ENCODE measurements at regions not wholly inside any gene's neighbourhood (a gene's known extent, or its start where the extent isn't known, plus 50 kb on each side); places are given as distances from the start of the nearest gene placed in this dataset.

DNA sequence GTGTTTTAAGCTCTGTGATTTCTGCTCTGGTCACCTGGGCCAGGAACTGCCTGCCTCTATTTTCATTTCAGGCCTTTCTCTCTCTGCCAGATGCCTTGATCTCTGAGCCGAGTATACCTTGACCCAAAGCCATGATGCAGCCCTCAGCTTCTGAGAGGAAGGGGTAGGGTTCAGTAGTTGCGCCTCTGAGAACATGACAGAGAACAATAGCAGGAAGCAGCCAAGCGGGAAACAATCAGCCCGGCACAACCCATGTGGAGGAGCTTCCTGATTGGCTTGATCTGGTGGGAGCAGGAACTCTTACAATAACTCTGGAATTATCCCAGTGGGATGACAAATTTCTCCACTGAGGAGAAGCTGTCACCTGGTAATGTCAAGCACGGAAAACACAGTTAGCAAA is 127.4 kb downstream of the PALM2AKAP2 start:
- Histone ChIP-seq H3K36me3 (ENCODE audit: control insufficient read depth in 2 of 2, insufficient read depth in 2 of 2, low read length in 1 of 2) (no peaks in the 10 kb centered on the region), H3K79me2 (ENCODE audit: control insufficient read depth, insufficient read depth, low read length) (no peaks in the 10 kb centered on the region), H3K9me3 (replicated peaks; ENCODE audit: control insufficient read depth, insufficient read depth, low read length) (no peaks in the 10 kb centered on the region; the same call in 2 of the 3 replicates), H3K4me1 (ENCODE audit: control insufficient read depth, insufficient read depth, low read length) (peaks cover 37% of the 10 kb centered on the region), H3K9ac (ENCODE audit: control insufficient read depth, insufficient read depth, low read length) (peak overlapping the region; percentile 37), H3K27me3 (replicated peaks in 1 of 2; ENCODE audit: control insufficient read depth in 2 of 2, insufficient read depth in 2 of 2, low read length in 1 of 2) (no peaks in the 10 kb centered on the region), H3K27ac (ENCODE audit: control insufficient read depth, insufficient read depth) (peak overlapping the region; percentile 71), H3K4me2 (ENCODE audit: control insufficient read depth, insufficient read depth) (peak overlapping the region; percentile 94), H3K4me3 (peak overlapping the region; percentile 11; the same call in 1 of the 2 replicates), H4K20me1 (ENCODE audit: control insufficient read depth, insufficient read depth) (no peaks in the 10 kb centered on the region), H2AFZ (ENCODE audit: control insufficient read depth, low read depth, low read length) (peak overlapping the region; percentile 11)
- FAIRE-seq, result no peak
- SMC1A ChIA-PET (ENCODE audit: uncharacterized antibody, unreplicated experiment), result interaction anchor here (0.7 to 27.0 kb wide), 44 partner anchors 10 to 311 kb away, joined by 3 to 636 read pairs (median 6); no protein-coding TSS in a partner anchor
- no TSS peak for BruUV-seq (replicated peaks)
- in situ Hi-C loops (cut with MboI) (no loop called here), intact Hi-C loops (cut with micrococcal nuclease; ENCODE audit: unreplicated experiment) (loop anchor here (1.0 kb wide), 2 partner anchors 60 to 151 kb away; no protein-coding TSS in a partner anchor)
- peak; percentile 93 for ATAC-seq
- CTCF ChIA-PET, result interaction anchor here (0.6 to 21.3 kb wide), 33 partner anchors 9 to 468 kb away, joined by 3 to 597 read pairs (median 5); no protein-coding TSS in a partner anchor
- WGBS (ENCODE audit: insufficient coverage, insufficient replicate concordance, low lambda C conversion rate, missing lambda C conversion rate), result 2% methylated on average over 5 of the region's 5 CpGs
- DNase-seq (ENCODE audit: low read depth, low spot score), result no peak
- POLR2A ChIA-PET, result interaction anchor here (0.6 to 5.4 kb wide), 19 partner anchors 9 to 347 kb away, joined by 3 to 27 read pairs (median 6); no protein-coding TSS in a partner anchor
- RAD21 ChIA-PET (ENCODE audit: unreplicated experiment), result interaction anchor here (0.7 to 11.9 kb wide), 34 partner anchors 10 to 717 kb away, joined by 3 to 424 read pairs (median 6); no protein-coding TSS in a partner anchor
- TF ChIP-seq GATAD2B (conservative IDR thresholded peaks at IDR 0.05; ENCODE audit: low read depth), result no peak
- TF ChIP-seq PAX5 (IDR thresholded peaks at IDR 0.05; ENCODE audit: borderline replicate concordance, low read depth, low read length), result peak; percentile 85
- TF ChIP-seq, protein P1, sequence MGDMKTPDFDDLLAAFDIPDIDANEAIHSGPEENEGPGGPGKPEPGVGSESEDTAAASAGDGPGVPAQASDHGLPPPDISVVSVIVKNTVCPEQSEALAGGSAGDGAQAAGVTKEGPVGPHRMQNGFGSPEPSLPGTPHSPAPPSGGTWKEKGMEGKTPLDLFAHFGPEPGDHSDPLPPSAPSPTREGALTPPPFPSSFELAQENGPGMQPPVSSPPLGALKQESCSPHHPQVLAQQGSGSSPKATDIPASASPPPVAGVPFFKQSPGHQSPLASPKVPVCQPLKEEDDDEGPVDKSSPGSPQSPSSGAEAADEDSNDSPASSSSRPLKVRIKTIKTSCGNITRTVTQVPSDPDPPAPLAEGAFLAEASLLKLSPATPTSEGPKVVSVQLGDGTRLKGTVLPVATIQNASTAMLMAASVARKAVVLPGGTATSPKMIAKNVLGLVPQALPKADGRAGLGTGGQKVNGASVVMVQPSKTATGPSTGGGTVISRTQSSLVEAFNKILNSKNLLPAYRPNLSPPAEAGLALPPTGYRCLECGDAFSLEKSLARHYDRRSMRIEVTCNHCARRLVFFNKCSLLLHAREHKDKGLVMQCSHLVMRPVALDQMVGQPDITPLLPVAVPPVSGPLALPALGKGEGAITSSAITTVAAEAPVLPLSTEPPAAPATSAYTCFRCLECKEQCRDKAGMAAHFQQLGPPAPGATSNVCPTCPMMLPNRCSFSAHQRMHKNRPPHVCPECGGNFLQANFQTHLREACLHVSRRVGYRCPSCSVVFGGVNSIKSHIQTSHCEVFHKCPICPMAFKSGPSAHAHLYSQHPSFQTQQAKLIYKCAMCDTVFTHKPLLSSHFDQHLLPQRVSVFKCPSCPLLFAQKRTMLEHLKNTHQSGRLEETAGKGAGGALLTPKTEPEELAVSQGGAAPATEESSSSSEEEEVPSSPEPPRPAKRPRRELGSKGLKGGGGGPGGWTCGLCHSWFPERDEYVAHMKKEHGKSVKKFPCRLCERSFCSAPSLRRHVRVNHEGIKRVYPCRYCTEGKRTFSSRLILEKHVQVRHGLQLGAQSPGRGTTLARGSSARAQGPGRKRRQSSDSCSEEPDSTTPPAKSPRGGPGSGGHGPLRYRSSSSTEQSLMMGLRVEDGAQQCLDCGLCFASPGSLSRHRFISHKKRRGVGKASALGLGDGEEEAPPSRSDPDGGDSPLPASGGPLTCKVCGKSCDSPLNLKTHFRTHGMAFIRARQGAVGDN (IDR thresholded peaks at IDR 0.05), result no peak; the same call in 1 of the 2 replicates
- TF ChIP-seq SP1 (IDR thresholded peaks at IDR 0.05; ENCODE audit: low read depth, low read length), result no peak
- no peak for TF ChIP-seq BRCA1 (IDR thresholded peaks at IDR 0.05; ENCODE audit: low read depth, low read length)
- TF ChIP-seq NR2F1 (conservative IDR thresholded peaks at IDR 0.05), result no peak
- TF ChIP-seq, protein P2, sequence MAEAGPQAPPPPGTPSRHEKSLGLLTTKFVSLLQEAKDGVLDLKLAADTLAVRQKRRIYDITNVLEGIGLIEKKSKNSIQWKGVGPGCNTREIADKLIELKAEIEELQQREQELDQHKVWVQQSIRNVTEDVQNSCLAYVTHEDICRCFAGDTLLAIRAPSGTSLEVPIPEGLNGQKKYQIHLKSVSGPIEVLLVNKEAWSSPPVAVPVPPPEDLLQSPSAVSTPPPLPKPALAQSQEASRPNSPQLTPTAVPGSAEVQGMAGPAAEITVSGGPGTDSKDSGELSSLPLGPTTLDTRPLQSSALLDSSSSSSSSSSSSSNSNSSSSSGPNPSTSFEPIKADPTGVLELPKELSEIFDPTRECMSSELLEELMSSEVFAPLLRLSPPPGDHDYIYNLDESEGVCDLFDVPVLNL (IDR thresholded peaks at IDR 0.05; ENCODE audit: low read depth, low read length), result no peak
- TF ChIP-seq BMI1 (IDR thresholded peaks at IDR 0.05; ENCODE audit: borderline replicate concordance), result no peak
- no peak for TF ChIP-seq NR2C2 (IDR thresholded peaks at IDR 0.05; ENCODE audit: borderline replicate concordance, control insufficient read depth, insufficient read length, low read depth)
- no peak for TF ChIP-seq SMAD5 (IDR thresholded peaks at IDR 0.05; ENCODE audit: low read depth)
- TF ChIP-seq RBBP5 (conservative IDR thresholded peaks at IDR 0.05), result no peak
- TF ChIP-seq FOXM1 (IDR thresholded peaks at IDR 0.05; ENCODE audit: low read depth, low read length), result 0 out of 2 replicates have a peak, but pooled peaks have one; percentile 24
- no peak for TF ChIP-seq MYC (IDR thresholded peaks at IDR 0.05; ENCODE audit: insufficient read depth, insufficient read length, insufficient replicate concordance, low read length, severe bottlenecking)
- 0 out of 2 replicates have a peak, but pooled peaks have one; percentile 63 for TF ChIP-seq MTA3 (IDR thresholded peaks at IDR 0.05; ENCODE audit: borderline replicate concordance, low read length)
- no peak for TF ChIP-seq YBX1 (IDR thresholded peaks at IDR 0.05)
- TF ChIP-seq TAF1 (IDR thresholded peaks at IDR 0.05; ENCODE audit: borderline replicate concordance, low read depth, low read length), result no peak
- peak; percentile 95 for TF ChIP-seq EED (IDR thresholded peaks at IDR 0.05; ENCODE audit: low read depth)
- TF ChIP-seq RB1 (IDR thresholded peaks at IDR 0.05; ENCODE audit: borderline replicate concordance), result no peak
- TF ChIP-seq, protein P3, sequence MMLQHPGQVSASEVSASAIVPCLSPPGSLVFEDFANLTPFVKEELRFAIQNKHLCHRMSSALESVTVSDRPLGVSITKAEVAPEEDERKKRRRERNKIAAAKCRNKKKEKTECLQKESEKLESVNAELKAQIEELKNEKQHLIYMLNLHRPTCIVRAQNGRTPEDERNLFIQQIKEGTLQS (IDR thresholded peaks at IDR 0.05; ENCODE audit: borderline replicate concordance, extremely low read depth, low read depth, low read length), result no peak
